ENCODE measurements at regions not wholly inside any gene's neighbourhood (a gene's known extent, or its start where the extent isn't known, plus 50 kb on each side); places are given as distances from the start of the nearest gene placed in this dataset.

DNA sequence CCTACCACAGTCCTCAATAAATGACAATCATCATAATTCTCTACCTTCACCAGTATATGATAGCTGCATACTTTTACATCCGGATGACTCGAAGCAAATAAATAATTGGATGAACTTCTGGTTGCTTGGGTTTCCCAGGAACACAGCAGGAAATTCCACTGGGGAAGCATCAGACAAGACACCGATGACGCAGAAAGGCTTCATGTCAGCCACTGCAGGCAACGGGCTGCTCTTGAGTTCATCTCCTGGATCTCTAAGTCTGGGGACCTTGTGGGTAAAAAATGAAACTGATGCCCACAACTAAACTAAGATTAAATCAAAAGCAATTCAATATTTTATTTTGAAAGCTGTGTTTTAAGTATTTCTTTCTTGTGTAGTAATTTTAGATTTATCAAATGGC, 472.1 kb upstream of the C16orf82 start:
- TF ChIP-seq MAFG (CRISPR knock-in tag; IDR thresholded peaks at IDR 0.05) (no peak), GATAD2A (CRISPR knock-in tag; IDR thresholded peaks at IDR 0.05) (no peak), DRAP1 (CRISPR knock-in tag; IDR thresholded peaks at IDR 0.05) (no peak), SETDB1 (CRISPR knock-in tag; IDR thresholded peaks at IDR 0.05; ENCODE audit: borderline replicate concordance) (no peak), ZNF75D (CRISPR knock-in tag; IDR thresholded peaks at IDR 0.05; ENCODE audit: borderline replicate concordance) (no peak), ZBTB8A (CRISPR knock-in tag; IDR thresholded peaks at IDR 0.05; ENCODE audit: borderline replicate concordance, low read depth) (no peak), ZNF543 (CRISPR knock-in tag; IDR thresholded peaks at IDR 0.05) (no peak), KDM4B (CRISPR knock-in tag; IDR thresholded peaks at IDR 0.05) (no peak)
- TF ChIP-seq, protein P1, sequence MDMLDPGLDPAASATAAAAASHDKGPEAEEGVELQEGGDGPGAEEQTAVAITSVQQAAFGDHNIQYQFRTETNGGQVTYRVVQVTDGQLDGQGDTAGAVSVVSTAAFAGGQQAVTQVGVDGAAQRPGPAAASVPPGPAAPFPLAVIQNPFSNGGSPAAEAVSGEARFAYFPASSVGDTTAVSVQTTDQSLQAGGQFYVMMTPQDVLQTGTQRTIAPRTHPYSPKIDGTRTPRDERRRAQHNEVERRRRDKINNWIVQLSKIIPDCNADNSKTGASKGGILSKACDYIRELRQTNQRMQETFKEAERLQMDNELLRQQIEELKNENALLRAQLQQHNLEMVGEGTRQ (IDR thresholded peaks at IDR 0.05; ENCODE audit: low read depth, low read length) = no peak
- TF ChIP-seq, protein P1 (CRISPR knock-in tag; IDR thresholded peaks at IDR 0.05; ENCODE audit: borderline replicate concordance) = no peak

Measured in HepG2 (cell line).